BLaER1 treated with 17β-estradiol and CSF1 and Interleukin-3, amounts not matched to agents 10 nM and 100 nM (cell line): ENCODE measurements at regions not wholly inside any gene's neighbourhood (a gene's known extent, or its start where the extent isn't known, plus 50 kb on each side); places are given as distances from the start of the nearest gene placed in this dataset.

Experiments
- H3K27ac ChIP-seq, 11 experiments: shearing (Covaris generic); formaldehyde crosslinking; 2 replicates each; pipeline ENCODE4 v1.8.1; 2022
- H3K27me3 ChIP-seq, 11 experiments: shearing (Covaris generic); formaldehyde crosslinking; 2 replicates each; pipeline ENCODE4 v1.8.1; 2022
- H3K36me3 ChIP-seq, 11 experiments: shearing (Covaris generic); formaldehyde crosslinking; 2 replicates each; pipeline ENCODE4 v1.8.1; 2022
- H3K4me1 ChIP-seq, 10 experiments: shearing (Covaris generic); formaldehyde crosslinking; 2 replicates each; pipeline ENCODE4 v1.8.1; 2022
- H3K4me2 ChIP-seq, 11 experiments: shearing (Covaris generic); formaldehyde crosslinking; 2 replicates each; pipeline ENCODE4 v1.8.1; 2022
- H3K4me3 ChIP-seq, 10 experiments: shearing (Covaris generic); formaldehyde crosslinking; 2 replicates each; pipeline ENCODE4 v1.8.1; 2022
- H3K9ac ChIP-seq, 11 experiments: shearing (Covaris generic); formaldehyde crosslinking; 2 replicates each; pipeline ENCODE4 v1.8.1; 2022
- H3K9me3 ChIP-seq, 11 experiments: shearing (Covaris generic); formaldehyde crosslinking; replicated peaks in 1 of 11; 2 replicates each; pipeline ENCODE4 v1.8.1; 2022
- H4K20me1 ChIP-seq, 11 experiments: shearing (Covaris generic); formaldehyde crosslinking; 2 replicates each; pipeline ENCODE4 v1.8.1; 2022
- Cebpa-rat ChIP-seq, 11 experiments: shearing (Covaris generic); IDR thresholded peaks; 2 replicates each; pipeline ENCODE4 v1.8.1; 2022

DNA sequence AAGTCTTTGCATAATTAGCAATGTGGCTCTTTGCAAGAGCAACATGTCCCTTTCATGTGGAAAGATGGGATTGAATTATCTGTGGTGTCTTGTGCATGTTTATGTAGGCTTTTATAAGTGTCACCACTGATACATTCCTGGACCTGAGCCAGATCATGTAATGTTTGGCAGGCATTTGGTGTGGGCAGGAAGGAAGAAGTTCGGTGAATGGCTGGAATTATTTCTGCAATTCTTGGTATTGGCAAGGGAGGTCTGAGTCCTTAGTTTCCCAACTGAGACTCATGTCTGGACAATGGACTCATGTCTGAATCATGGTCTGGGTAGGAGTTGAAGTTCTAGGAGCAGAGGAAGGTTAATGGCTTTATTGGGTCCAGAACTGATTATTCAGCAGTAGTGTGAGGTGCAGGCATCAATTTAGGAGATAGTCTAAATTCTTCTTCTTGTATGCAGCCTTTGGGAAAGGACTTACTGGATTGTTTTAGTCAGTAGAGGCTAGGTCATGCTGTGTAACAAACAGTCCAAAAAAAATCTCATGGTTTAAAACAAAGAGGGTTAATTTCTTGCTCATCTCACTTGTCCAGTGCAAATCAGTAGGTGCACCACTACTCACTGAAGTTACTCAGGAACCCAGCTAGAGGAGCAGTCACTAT, 186.5 kb upstream of the LHX5 start:
- Histone ChIP-seq H3K27ac (no peak overlapping the region), H3K36me3 (no peaks in the 10 kb centered on the region), H3K4me2 (no peak overlapping the region), H3K9ac (no peak overlapping the region), H3K4me1 (no peaks in the 10 kb centered on the region), H4K20me1 (no peaks in the 10 kb centered on the region), H3K27me3 (no peaks in the 10 kb centered on the region), H3K9me3 (peaks cover 0 to 36% (median 13%) of the 10 kb centered on the region in 11 experiments; a peak in 13 of 22 replicates), H3K4me3 (no peak overlapping the region)
- TF ChIP-seq Cebpa-rat (IDR thresholded peaks at IDR 0.05), result no peak

DNA sequence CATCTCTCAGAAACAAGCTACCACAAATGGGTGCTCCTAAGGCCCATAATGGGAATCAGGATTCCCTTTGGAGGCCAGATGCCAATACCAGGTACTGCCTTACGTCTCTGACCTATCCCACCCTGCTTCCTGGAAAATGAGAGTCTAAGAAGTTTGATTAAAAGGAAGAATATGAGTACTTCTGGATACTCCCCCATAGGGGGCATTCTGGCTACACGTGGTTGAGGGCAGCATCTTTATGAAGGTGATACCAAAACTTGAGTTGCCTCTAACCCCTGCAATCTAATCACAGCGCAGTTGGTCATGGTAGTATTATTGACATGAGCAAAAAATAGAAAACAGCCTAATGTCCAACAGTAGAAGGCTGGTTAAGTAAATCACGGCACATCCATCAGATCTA, 184.2 kb upstream of the LHX5 start:
- H3K36me3 ChIP-seq, result no peaks in the 10 kb centered on the region
- no peak for TF ChIP-seq Cebpa-rat (IDR thresholded peaks at IDR 0.05)
- H3K9ac ChIP-seq, result no peak overlapping the region
- H3K4me2 ChIP-seq, result no peak overlapping the region
- no peak overlapping the region for H3K4me3 ChIP-seq
- peaks cover 0 to 37% (median 13%) of the 10 kb centered on the region in 11 experiments; a peak in 13 of 22 replicates for H3K9me3 ChIP-seq
- no peaks in the 10 kb centered on the region for H3K4me1 ChIP-seq
- H3K27ac ChIP-seq, result no peak overlapping the region
- no peaks in the 10 kb centered on the region for H3K27me3 ChIP-seq
- no peaks in the 10 kb centered on the region for H4K20me1 ChIP-seq

DNA sequence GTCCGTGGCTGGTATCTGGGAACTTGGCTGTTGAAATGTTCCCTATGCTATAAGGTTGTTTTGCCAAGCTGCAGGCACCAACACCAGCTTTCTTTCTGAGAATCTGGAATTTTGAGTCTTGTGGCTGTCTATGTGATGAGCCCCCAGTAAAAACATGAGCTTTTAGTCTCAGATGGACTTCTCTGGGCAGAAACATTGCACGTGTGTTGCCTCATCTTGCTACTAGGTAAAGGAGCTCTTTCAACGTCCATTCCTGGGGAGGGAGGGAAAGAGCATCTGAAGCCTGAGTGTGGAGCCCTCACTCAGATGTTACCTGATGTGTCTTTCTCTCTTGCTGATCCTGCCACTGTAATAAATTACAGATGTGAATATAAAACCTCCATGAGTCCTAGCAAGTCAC, 183.8 kb upstream of the LHX5 start:
- Histone ChIP-seq H3K9me3 (peaks cover 0 to 37% (median 13%) of the 10 kb centered on the region in 11 experiments; a peak in 13 of 22 replicates), H3K4me2 (no peak overlapping the region), H4K20me1 (no peaks in the 10 kb centered on the region), H3K27me3 (no peaks in the 10 kb centered on the region), H3K36me3 (no peaks in the 10 kb centered on the region), H3K4me3 (no peak overlapping the region), H3K27ac (no peak overlapping the region), H3K9ac (no peak overlapping the region), H3K4me1 (no peaks in the 10 kb centered on the region)
- TF ChIP-seq Cebpa-rat (IDR thresholded peaks at IDR 0.05), result no peak

DNA sequence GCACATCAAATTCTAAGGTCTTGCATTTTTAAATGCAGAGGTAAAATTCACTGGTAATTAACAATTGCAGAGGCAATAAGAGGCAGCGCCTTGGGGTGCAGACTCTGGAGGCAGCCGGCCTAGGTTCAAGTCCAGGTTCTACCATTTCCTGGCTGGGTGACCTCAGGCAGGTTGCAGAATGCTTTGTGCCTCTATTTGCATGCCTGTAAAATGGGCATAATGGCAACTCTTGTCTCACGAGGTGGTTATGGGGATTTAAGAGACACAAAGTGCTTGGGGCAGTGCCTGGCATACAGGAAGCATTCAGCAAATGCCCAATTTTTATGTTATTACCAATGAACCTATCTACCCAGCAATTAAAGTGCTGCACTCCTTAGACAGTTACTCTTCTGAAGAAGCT, 180.0 kb upstream of the LHX5 start:
- Histone ChIP-seq H3K36me3 (no peaks in the 10 kb centered on the region), H4K20me1 (no peaks in the 10 kb centered on the region), H3K4me1 (no peaks in the 10 kb centered on the region), H3K27ac (no peak overlapping the region), H3K4me3 (no peak overlapping the region), H3K4me2 (no peak overlapping the region), H3K9me3 (peaks cover 0 to 30% (median 13%) of the 10 kb centered on the region in 11 experiments; a peak in 13 of 22 replicates), H3K9ac (no peak overlapping the region), H3K27me3 (peaks cover 0 to 11% (median 0%) of the 10 kb centered on the region in 11 experiments; a peak in 5 of 22 replicates)
- no peak for TF ChIP-seq Cebpa-rat (IDR thresholded peaks at IDR 0.05)

DNA sequence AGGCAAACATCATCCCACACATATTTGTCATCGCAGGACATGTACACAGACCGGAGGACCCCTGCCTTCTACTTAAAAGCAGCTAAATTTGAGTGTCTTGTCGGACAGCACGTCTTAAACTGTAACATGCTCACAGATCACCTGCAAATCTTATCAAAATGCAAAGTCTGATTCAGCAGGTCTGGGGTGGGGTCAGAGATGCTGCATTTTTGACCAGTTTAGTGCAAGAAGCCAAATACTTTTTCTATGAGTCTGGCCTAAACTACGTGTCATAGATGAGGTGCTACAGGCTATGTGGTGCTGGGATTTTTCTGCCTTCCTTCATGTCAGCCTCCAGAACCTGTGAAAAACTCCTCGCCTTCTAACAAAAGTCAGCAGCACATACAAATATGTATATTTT, 178.8 kb upstream of the LHX5 start:
- no peaks in the 10 kb centered on the region for H4K20me1 ChIP-seq
- H3K27me3 ChIP-seq, result peaks cover 0 to 11% (median 0%) of the 10 kb centered on the region in 11 experiments; a peak in 5 of 22 replicates
- no peak overlapping the region for H3K4me2 ChIP-seq

DNA sequence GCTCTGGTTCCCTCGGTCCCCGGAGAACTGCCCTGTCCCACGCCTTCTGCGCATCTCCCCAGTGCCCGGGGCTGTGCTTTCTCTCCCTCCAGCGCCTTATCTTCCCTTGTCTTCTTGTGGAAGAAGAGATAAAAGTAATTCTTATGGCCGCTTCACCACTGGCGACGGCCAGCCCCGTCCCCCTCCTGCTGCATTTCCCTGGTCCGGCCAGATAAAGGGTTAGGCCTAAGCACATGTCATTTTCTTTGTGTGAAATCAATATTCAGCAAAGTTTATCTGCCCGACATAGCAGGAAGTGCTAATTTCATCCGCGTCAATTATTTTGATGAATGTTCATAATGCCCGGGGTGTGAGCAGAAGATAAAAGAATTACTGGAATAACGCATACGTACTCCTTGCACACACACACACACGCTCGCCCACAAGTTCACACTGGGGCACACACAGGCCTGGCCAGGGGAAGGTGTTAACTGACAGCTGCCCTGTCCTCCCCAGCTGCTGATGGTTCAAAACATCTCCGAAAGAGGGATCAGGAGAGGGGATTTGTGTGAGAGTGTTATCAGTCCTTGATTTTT, 177.7 kb upstream of the LHX5 start:
- no peak for TF ChIP-seq Cebpa-rat (IDR thresholded peaks at IDR 0.05)
- Histone ChIP-seq H3K36me3 (no peaks in the 10 kb centered on the region), H3K9ac (no peak overlapping the region), H4K20me1 (no peaks in the 10 kb centered on the region), H3K4me2 (no peak overlapping the region), H3K4me3 (no peak overlapping the region), H3K27me3 (peaks cover 0 to 11% (median 0%) of the 10 kb centered on the region in 11 experiments; a peak in 5 of 22 replicates), H3K9me3 (peaks cover 0 to 13% (median 5%) of the 10 kb centered on the region in 11 experiments; a peak in 3 of 22 replicates), H3K4me1 (no peaks in the 10 kb centered on the region), H3K27ac (no peak overlapping the region)

More for the DNA sequence above, 178.8 kb upstream of the LHX5 start:
- peaks cover 0 to 24% (median 11%) of the 10 kb centered on the region in 11 experiments; a peak in 13 of 22 replicates for H3K9me3 ChIP-seq
- H3K36me3 ChIP-seq, result no peaks in the 10 kb centered on the region
- no peak overlapping the region for H3K27ac ChIP-seq
- H3K4me1 ChIP-seq, result no peaks in the 10 kb centered on the region
- TF ChIP-seq Cebpa-rat (IDR thresholded peaks at IDR 0.05), result no peak
- H3K4me3 ChIP-seq, result no peak overlapping the region
- H3K9ac ChIP-seq, result no peak overlapping the region

DNA sequence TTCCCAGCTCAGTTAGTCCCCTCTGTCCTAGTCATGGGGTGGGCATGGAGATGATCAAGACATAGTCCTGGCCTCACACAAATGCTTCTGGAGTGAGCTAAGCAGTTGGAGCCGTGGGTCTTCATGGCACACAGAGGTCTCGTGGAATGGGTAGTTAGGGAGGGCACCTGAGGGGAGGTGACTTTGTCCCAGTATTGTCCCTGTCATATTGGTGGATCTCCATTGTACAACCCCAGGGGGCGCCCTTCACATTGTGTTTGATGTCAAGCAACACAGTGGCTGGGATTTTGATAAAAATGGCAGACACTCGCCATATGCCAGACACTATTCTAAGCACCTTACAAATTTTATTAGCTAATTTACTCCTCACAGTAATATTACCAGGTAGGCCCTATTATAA, 175.4 kb upstream of the LHX5 start:
- H3K4me1 ChIP-seq, result no peaks in the 10 kb centered on the region
- H3K27me3 ChIP-seq, result peaks cover 0 to 11% (median 0%) of the 10 kb centered on the region in 11 experiments; a peak in 5 of 22 replicates
- no peak overlapping the region for H3K9ac ChIP-seq
- H3K9me3 ChIP-seq, result no peaks in the 10 kb centered on the region
- H4K20me1 ChIP-seq, result no peaks in the 10 kb centered on the region; a peak in 1 of 22 replicates
- no peak overlapping the region for H3K4me3 ChIP-seq
- no peak overlapping the region for H3K27ac ChIP-seq
- TF ChIP-seq Cebpa-rat (IDR thresholded peaks at IDR 0.05), result no peak
- no peak overlapping the region for H3K4me2 ChIP-seq
- H3K36me3 ChIP-seq, result no peaks in the 10 kb centered on the region

DNA sequence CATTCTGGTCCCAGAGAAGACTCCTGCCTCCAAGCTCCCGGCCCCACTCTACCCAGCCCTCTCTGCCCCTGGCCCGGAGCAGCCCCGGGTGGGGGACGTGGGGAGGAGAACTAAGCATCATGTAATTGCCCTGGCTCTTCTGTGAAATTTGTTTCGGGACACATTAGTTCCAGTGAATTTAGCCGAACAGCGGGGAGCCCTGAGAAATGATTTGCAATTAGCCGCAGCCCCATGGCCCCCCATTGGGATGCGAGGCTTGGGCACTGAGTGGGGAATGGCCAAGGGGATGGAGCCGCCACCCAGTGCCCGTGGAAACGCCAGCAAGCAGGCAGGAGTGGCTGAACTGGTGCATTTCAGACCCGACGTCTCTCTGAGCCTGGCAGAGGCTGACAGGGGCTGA, 173.9 kb upstream of the LHX5 start:
- Histone ChIP-seq H3K9ac (no peak overlapping the region), H4K20me1 (peaks cover 0 to 4% (median 0%) of the 10 kb centered on the region in 11 experiments; a peak in 1 of 22 replicates), H3K9me3 (no peaks in the 10 kb centered on the region), H3K36me3 (no peaks in the 10 kb centered on the region), H3K4me3 (no peak overlapping the region), H3K4me1 (no peaks in the 10 kb centered on the region), H3K27me3 (peaks cover 0 to 11% (median 0%) of the 10 kb centered on the region in 11 experiments; a peak in 5 of 22 replicates), H3K4me2 (no peak overlapping the region), H3K27ac (no peak overlapping the region)
- no peak for TF ChIP-seq Cebpa-rat (IDR thresholded peaks at IDR 0.05)

DNA sequence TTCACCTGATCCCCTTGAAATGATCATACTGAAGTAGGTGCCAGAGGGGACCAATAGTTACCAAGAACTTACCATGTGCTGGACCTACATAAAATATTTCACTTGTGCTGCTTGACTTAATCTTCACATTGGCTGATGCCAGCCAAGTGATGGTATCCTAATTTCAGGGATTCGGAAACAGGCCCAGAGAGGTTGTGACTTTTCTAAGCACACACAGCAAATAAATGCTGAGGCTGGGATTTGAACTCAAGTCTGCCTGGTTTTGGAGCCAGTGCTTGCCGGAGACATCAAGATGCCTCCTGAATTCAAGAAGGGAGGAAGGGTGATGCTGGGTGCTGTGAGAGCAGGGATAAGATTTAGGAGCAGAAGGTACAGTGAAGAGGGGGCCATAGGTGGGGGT, 173.5 kb upstream of the LHX5 start:
- Histone ChIP-seq H3K9ac (no peak overlapping the region), H3K27me3 (peaks cover 0 to 11% (median 0%) of the 10 kb centered on the region in 11 experiments; a peak in 5 of 22 replicates), H3K4me2 (no peak overlapping the region), H4K20me1 (peaks cover 0 to 4% (median 0%) of the 10 kb centered on the region in 11 experiments; a peak in 1 of 22 replicates), H3K4me3 (no peak overlapping the region), H3K36me3 (no peaks in the 10 kb centered on the region), H3K27ac (no peak overlapping the region), H3K9me3 (no peaks in the 10 kb centered on the region), H3K4me1 (no peaks in the 10 kb centered on the region)
- no peak for TF ChIP-seq Cebpa-rat (IDR thresholded peaks at IDR 0.05)
